ENCODE measurements at regions not wholly inside any gene's neighbourhood (a gene's known extent, or its start where the extent isn't known, plus 50 kb on each side); places are given as distances from the start of the nearest gene placed in this dataset.

GRCh38 chr11:95605271-95605940 is 184.2 kb downstream of the FAM76B start:
- Histone ChIP-seq H3K9me3 (no peaks in the 10 kb centered on the region), H3K4me2 (no peak overlapping the region), H3K27ac (ENCODE audit: low read depth in 2 of 2, low read length in 1 of 2) (no peak overlapping the region), H3K4me1 (ENCODE audit: control insufficient read depth in 1 of 2, insufficient read depth in 2 of 2, low read depth in 1 of 2, low read length in 1 of 2) (no peaks in the 10 kb centered on the region), H3K9me2 (no peaks in the 10 kb centered on the region), H3K27me3 (ENCODE audit: insufficient read depth) (no peaks in the 10 kb centered on the region), H3F3A (replicated peaks; ENCODE audit: insufficient read depth) (no peaks in the 10 kb centered on the region), H4K20me1 (ENCODE audit: insufficient read depth) (no peaks in the 10 kb centered on the region), H2AFZ (ENCODE audit: low read depth) (no peak overlapping the region), H3K36me3 (replicated peaks in 1 of 2; ENCODE audit: control insufficient read depth in 1 of 2, insufficient read depth in 2 of 2, low read length in 1 of 2) (no peaks in the 10 kb centered on the region), H3K79me2 (ENCODE audit: insufficient read depth) (no peaks in the 10 kb centered on the region), H3K9ac (no peak overlapping the region), H3K4me3 (ENCODE audit: low read depth in 2 of 2, low read length in 1 of 2) (no peak overlapping the region)
- ChIA-PET POLR2A (no interaction called here), CTCF (interaction anchor here (1.1 kb wide), 1 partner anchor 22 kb away, joined by 4 read pairs; no protein-coding TSS in a partner anchor)
- no peak for TF ChIP-seq SIN3A (IDR thresholded peaks at IDR 0.05; ENCODE audit: borderline replicate concordance, low read depth, low read length)
- TF ChIP-seq FOXJ3 (CRISPR knock-in tag; IDR thresholded peaks at IDR 0.05) = no peak
- DNase-seq = no peak
- WGBS (ENCODE audit: low lambda C conversion rate) = 37% methylated on average over 3 of the region's 3 CpGs

GRCh38 chr11:95599959-95600586 is 189.5 kb downstream of the FAM76B start:
- peak; percentile 1 for DNase-seq
- WGBS (ENCODE audit: low lambda C conversion rate) = 22% methylated on average over 2 of the region's 2 CpGs
- CTCF ChIA-PET = no interaction called here
- Histone ChIP-seq H3K4me1 (ENCODE audit: control insufficient read depth in 1 of 2, insufficient read depth in 2 of 2, low read depth in 1 of 2, low read length in 1 of 2) (no peaks in the 10 kb centered on the region; a peak in 1 of 4 replicates), H3K9me2 (no peaks in the 10 kb centered on the region), H3K27ac (ENCODE audit: low read depth in 2 of 2, low read length in 1 of 2) (no peak overlapping the region), H3K9ac (no peak overlapping the region), H4K20me1 (ENCODE audit: insufficient read depth) (no peaks in the 10 kb centered on the region), H3K27me3 (ENCODE audit: insufficient read depth) (no peaks in the 10 kb centered on the region), H3K9me3 (no peaks in the 10 kb centered on the region), H3F3A (replicated peaks; ENCODE audit: insufficient read depth) (no peaks in the 10 kb centered on the region), H3K4me3 (ENCODE audit: low read depth in 2 of 2, low read length in 1 of 2) (no peak overlapping the region), H3K79me2 (ENCODE audit: insufficient read depth) (no peaks in the 10 kb centered on the region), H3K36me3 (replicated peaks in 1 of 2; ENCODE audit: control insufficient read depth in 1 of 2, insufficient read depth in 2 of 2, low read length in 1 of 2) (no peaks in the 10 kb centered on the region), H2AFZ (ENCODE audit: low read depth) (no peak overlapping the region), H3K4me2 (no peak overlapping the region)
- POLR2A ChIA-PET = no interaction called here
- TF ChIP-seq MAX (IDR thresholded peaks at IDR 0.05; ENCODE audit: low read depth) = no peak
- TF ChIP-seq TEAD4 (IDR thresholded peaks at IDR 0.05; ENCODE audit: borderline replicate concordance, insufficient read depth) = no peak
- TF ChIP-seq CTCF (IDR thresholded peaks at IDR 0.05) = no peak
- no peak for TF ChIP-seq RCOR1 (IDR thresholded peaks at IDR 0.05; ENCODE audit: low read length)
- no peak for TF ChIP-seq RAD21 (IDR thresholded peaks at IDR 0.05; ENCODE audit: low read length)
- no peak for TF ChIP-seq SMC3 (IDR thresholded peaks at IDR 0.05; ENCODE audit: low read depth, low read length)
- TF ChIP-seq TAF1 (IDR thresholded peaks at IDR 0.05; ENCODE audit: borderline replicate concordance, low read depth, low read length) = no peak
- TF ChIP-seq ELF1 (IDR thresholded peaks at IDR 0.05) = no peak
- TF ChIP-seq MEF2A (IDR thresholded peaks at IDR 0.05; ENCODE audit: borderline replicate concordance, low read depth) = no peak
- TF ChIP-seq RXRA (IDR thresholded peaks at IDR 0.05; ENCODE audit: borderline replicate concordance, low read depth) = no peak
- no peak for TF ChIP-seq GATA2 (CRISPR knock-in tag; IDR thresholded peaks at IDR 0.05)
- TF ChIP-seq EZH2phosphoT487 (IDR thresholded peaks at IDR 0.05; ENCODE audit: borderline replicate concordance, low read depth) = no peak
- TF ChIP-seq FOSL2 (IDR thresholded peaks at IDR 0.05; ENCODE audit: borderline replicate concordance, low read depth) = no peak
- no peak for TF ChIP-seq IRF3 (IDR thresholded peaks at IDR 0.05; ENCODE audit: low read depth, low read length)
- no peak for TF ChIP-seq JUND (IDR thresholded peaks at IDR 0.05)
- no peak for TF ChIP-seq CHD2 (IDR thresholded peaks at IDR 0.05; ENCODE audit: low read length, partially characterized antibody)
- TF ChIP-seq, protein P1, sequence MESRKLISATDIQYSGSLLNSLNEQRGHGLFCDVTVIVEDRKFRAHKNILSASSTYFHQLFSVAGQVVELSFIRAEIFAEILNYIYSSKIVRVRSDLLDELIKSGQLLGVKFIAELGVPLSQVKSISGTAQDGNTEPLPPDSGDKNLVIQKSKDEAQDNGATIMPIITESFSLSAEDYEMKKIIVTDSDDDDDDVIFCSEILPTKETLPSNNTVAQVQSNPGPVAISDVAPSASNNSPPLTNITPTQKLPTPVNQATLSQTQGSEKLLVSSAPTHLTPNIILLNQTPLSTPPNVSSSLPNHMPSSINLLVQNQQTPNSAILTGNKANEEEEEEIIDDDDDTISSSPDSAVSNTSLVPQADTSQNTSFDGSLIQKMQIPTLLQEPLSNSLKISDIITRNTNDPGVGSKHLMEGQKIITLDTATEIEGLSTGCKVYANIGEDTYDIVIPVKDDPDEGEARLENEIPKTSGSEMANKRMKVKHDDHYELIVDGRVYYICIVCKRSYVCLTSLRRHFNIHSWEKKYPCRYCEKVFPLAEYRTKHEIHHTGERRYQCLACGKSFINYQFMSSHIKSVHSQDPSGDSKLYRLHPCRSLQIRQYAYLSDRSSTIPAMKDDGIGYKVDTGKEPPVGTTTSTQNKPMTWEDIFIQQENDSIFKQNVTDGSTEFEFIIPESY (IDR thresholded peaks at IDR 0.05; ENCODE audit: borderline replicate concordance, low read depth) = no peak
- TF ChIP-seq, protein P2, sequence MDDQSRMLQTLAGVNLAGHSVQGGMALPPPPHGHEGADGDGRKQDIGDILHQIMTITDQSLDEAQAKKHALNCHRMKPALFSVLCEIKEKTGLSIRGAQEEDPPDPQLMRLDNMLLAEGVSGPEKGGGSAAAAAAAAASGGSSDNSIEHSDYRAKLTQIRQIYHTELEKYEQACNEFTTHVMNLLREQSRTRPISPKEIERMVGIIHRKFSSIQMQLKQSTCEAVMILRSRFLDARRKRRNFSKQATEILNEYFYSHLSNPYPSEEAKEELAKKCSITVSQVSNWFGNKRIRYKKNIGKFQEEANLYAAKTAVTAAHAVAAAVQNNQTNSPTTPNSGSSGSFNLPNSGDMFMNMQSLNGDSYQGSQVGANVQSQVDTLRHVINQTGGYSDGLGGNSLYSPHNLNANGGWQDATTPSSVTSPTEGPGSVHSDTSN (IDR thresholded peaks at IDR 0.05) = no peak
